ENCODE measurements at regions not wholly inside any gene's neighbourhood (a gene's known extent, or its start where the extent isn't known, plus 50 kb on each side); places are given as distances from the start of the nearest gene placed in this dataset.

- TF ChIP-seq SPI1 (IDR thresholded peaks at IDR 0.05; ENCODE audit: low read depth, low read length) (no peak), PAX5 (IDR thresholded peaks at IDR 0.05; ENCODE audit: insufficient read depth, low read length, severe bottlenecking) (no peak), POLR2AphosphoS5 (IDR thresholded peaks at IDR 0.05; ENCODE audit: low read depth, low read length) (no peak), TAF1 (IDR thresholded peaks at IDR 0.05; ENCODE audit: low read depth, low read length) (no peak), POLR2A (IDR thresholded peaks at IDR 0.05; ENCODE audit: low read depth, low read length) (no peak), POU2F2 (IDR thresholded peaks at IDR 0.05; ENCODE audit: low read depth, low read length) (no peak)
- no peak for FAIRE-seq
Measured at GRCh38 chr18:61731693-61732376, 161.0 kb downstream of the RNF152 start.

GRCh38 chr18:61731178-61731577, 161.6 kb downstream of the RNF152 start:
- TF ChIP-seq SPI1 (IDR thresholded peaks at IDR 0.05; ENCODE audit: low read depth, low read length): no peak
- no peak for TF ChIP-seq POU2F2 (IDR thresholded peaks at IDR 0.05; ENCODE audit: low read depth, low read length)
- no peak for FAIRE-seq
- DNase-seq (ENCODE audit: insufficient read length, low spot score): no peak

More at GRCh38 chr18:61731693-61732376, 161.0 kb downstream of the RNF152 start:
- DNase-seq (ENCODE audit: insufficient read length, low spot score): no peak

- FAIRE-seq (no peak), DNase-seq (ENCODE audit: insufficient read length, low spot score) (no peak)
- TF ChIP-seq SPI1 (IDR thresholded peaks at IDR 0.05; ENCODE audit: low read depth, low read length) (no peak), PAX5 (IDR thresholded peaks at IDR 0.05; ENCODE audit: insufficient read depth, low read length, severe bottlenecking) (no peak), POU2F2 (IDR thresholded peaks at IDR 0.05; ENCODE audit: low read depth, low read length) (no peak), POLR2A (IDR thresholded peaks at IDR 0.05; ENCODE audit: low read depth, low read length) (no peak), POLR2AphosphoS5 (IDR thresholded peaks at IDR 0.05; ENCODE audit: low read depth, low read length) (no peak), TAF1 (IDR thresholded peaks at IDR 0.05; ENCODE audit: low read depth, low read length) (no peak)
Measured at GRCh38 chr18:61729322-61729721, 163.5 kb downstream of the RNF152 start.

- no peak for DNase-seq (ENCODE audit: insufficient read length, low spot score)
- FAIRE-seq: no peak
- no peak for TF ChIP-seq SPI1 (IDR thresholded peaks at IDR 0.05; ENCODE audit: low read depth, low read length)
- no peak for TF ChIP-seq POLR2AphosphoS5 (IDR thresholded peaks at IDR 0.05; ENCODE audit: low read depth, low read length)
- TF ChIP-seq POLR2A (IDR thresholded peaks at IDR 0.05; ENCODE audit: low read depth, low read length): no peak
- no peak for TF ChIP-seq POU2F2 (IDR thresholded peaks at IDR 0.05; ENCODE audit: low read depth, low read length)
Measured at GRCh38 chr18:61727241-61728193, 165.3 kb downstream of the RNF152 start.

- no peak for DNase-seq (ENCODE audit: insufficient read length, low spot score)
- TF ChIP-seq SPI1 (IDR thresholded peaks at IDR 0.05; ENCODE audit: low read depth, low read length) (no peak), POU2F2 (IDR thresholded peaks at IDR 0.05; ENCODE audit: low read depth, low read length) (no peak), POLR2A (IDR thresholded peaks at IDR 0.05; ENCODE audit: low read depth, low read length) (no peak), TAF1 (IDR thresholded peaks at IDR 0.05; ENCODE audit: low read depth, low read length) (no peak), POLR2AphosphoS5 (IDR thresholded peaks at IDR 0.05; ENCODE audit: low read depth, low read length) (no peak), PAX5 (IDR thresholded peaks at IDR 0.05; ENCODE audit: insufficient read depth, low read length, severe bottlenecking) (no peak)
- FAIRE-seq: no peak
Measured at GRCh38 chr18:61724532-61724931, 168.3 kb downstream of the RNF152 start.

- DNase-seq (ENCODE audit: insufficient read length, low spot score) (no peak), FAIRE-seq (no peak)
- TF ChIP-seq SPI1 (IDR thresholded peaks at IDR 0.05; ENCODE audit: low read depth, low read length) (no peak), POU2F2 (IDR thresholded peaks at IDR 0.05; ENCODE audit: low read depth, low read length) (no peak), TAF1 (IDR thresholded peaks at IDR 0.05; ENCODE audit: low read depth, low read length) (no peak), PAX5 (IDR thresholded peaks at IDR 0.05; ENCODE audit: insufficient read depth, low read length, severe bottlenecking) (no peak), POLR2A (IDR thresholded peaks at IDR 0.05; ENCODE audit: low read depth, low read length) (no peak), POLR2AphosphoS5 (IDR thresholded peaks at IDR 0.05; ENCODE audit: low read depth, low read length) (no peak)
Measured at GRCh38 chr18:61722247-61722646, 170.6 kb downstream of the RNF152 start.

- TF ChIP-seq SPI1 (IDR thresholded peaks at IDR 0.05; ENCODE audit: low read depth, low read length): no peak
- TF ChIP-seq POU2F2 (IDR thresholded peaks at IDR 0.05; ENCODE audit: low read depth, low read length): no peak
- no peak for TF ChIP-seq PAX5 (IDR thresholded peaks at IDR 0.05; ENCODE audit: insufficient read depth, low read length, severe bottlenecking)
- TF ChIP-seq POLR2AphosphoS5 (IDR thresholded peaks at IDR 0.05; ENCODE audit: low read depth, low read length): no peak
- no peak for TF ChIP-seq POLR2A (IDR thresholded peaks at IDR 0.05; ENCODE audit: low read depth, low read length)
- TF ChIP-seq TAF1 (IDR thresholded peaks at IDR 0.05; ENCODE audit: low read depth, low read length): no peak
- no peak for FAIRE-seq
Measured at GRCh38 chr18:61720496-61720895, 172.3 kb downstream of the RNF152 start.

GRCh38 chr18:61719671-61720070, 173.1 kb downstream of the RNF152 start:
- FAIRE-seq: no peak
- no peak for TF ChIP-seq POLR2AphosphoS5 (IDR thresholded peaks at IDR 0.05; ENCODE audit: low read depth, low read length)
- no peak for TF ChIP-seq POU2F2 (IDR thresholded peaks at IDR 0.05; ENCODE audit: low read depth, low read length)
- TF ChIP-seq POLR2A (IDR thresholded peaks at IDR 0.05; ENCODE audit: low read depth, low read length): no peak
- TF ChIP-seq PAX5 (IDR thresholded peaks at IDR 0.05; ENCODE audit: insufficient read depth, low read length, severe bottlenecking): no peak
- TF ChIP-seq SPI1 (IDR thresholded peaks at IDR 0.05; ENCODE audit: low read depth, low read length): no peak
- TF ChIP-seq TAF1 (IDR thresholded peaks at IDR 0.05; ENCODE audit: low read depth, low read length): no peak
- DNase-seq (ENCODE audit: insufficient read length, low spot score): no peak

More at GRCh38 chr18:61720496-61720895, 172.3 kb downstream of the RNF152 start:
- no peak for DNase-seq (ENCODE audit: insufficient read length, low spot score)

- TF ChIP-seq TAF1 (IDR thresholded peaks at IDR 0.05; ENCODE audit: low read depth, low read length) (no peak), SPI1 (IDR thresholded peaks at IDR 0.05; ENCODE audit: low read depth, low read length) (no peak), POLR2AphosphoS5 (IDR thresholded peaks at IDR 0.05; ENCODE audit: low read depth, low read length) (no peak), PAX5 (IDR thresholded peaks at IDR 0.05; ENCODE audit: insufficient read depth, low read length, severe bottlenecking) (no peak), POU2F2 (IDR thresholded peaks at IDR 0.05; ENCODE audit: low read depth, low read length) (no peak), POLR2A (IDR thresholded peaks at IDR 0.05; ENCODE audit: low read depth, low read length) (no peak)
- DNase-seq (ENCODE audit: insufficient read length, low spot score) (no peak), FAIRE-seq (no peak)
Measured at GRCh38 chr18:61718944-61719343, 173.9 kb downstream of the RNF152 start.
